ENCODE measurements at regions not wholly inside any gene's neighbourhood (a gene's known extent, or its start where the extent isn't known, plus 50 kb on each side); places are given as distances from the start of the nearest gene placed in this dataset.

- TF ChIP-seq, protein P1, sequence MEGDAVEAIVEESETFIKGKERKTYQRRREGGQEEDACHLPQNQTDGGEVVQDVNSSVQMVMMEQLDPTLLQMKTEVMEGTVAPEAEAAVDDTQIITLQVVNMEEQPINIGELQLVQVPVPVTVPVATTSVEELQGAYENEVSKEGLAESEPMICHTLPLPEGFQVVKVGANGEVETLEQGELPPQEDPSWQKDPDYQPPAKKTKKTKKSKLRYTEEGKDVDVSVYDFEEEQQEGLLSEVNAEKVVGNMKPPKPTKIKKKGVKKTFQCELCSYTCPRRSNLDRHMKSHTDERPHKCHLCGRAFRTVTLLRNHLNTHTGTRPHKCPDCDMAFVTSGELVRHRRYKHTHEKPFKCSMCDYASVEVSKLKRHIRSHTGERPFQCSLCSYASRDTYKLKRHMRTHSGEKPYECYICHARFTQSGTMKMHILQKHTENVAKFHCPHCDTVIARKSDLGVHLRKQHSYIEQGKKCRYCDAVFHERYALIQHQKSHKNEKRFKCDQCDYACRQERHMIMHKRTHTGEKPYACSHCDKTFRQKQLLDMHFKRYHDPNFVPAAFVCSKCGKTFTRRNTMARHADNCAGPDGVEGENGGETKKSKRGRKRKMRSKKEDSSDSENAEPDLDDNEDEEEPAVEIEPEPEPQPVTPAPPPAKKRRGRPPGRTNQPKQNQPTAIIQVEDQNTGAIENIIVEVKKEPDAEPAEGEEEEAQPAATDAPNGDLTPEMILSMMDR (conservative IDR thresholded peaks at IDR 0.05 in 1 of 2, IDR thresholded peaks at IDR 0.05 in 1 of 2; ENCODE audit: extremely low read depth in 1 of 2, insufficient read depth in 1 of 2, low read depth in 1 of 2, low read length in 2 of 2), result no peak
- no peak for TF ChIP-seq EZH2 (IDR thresholded peaks at IDR 0.05; ENCODE audit: borderline replicate concordance, low read length)
These were observed 250.3 kb upstream of the SOX9 start for GRCh38 chr17:71870546-71870862.

Measured in mammary epithelial cell (primary cell).